ENCODE measurements at regions not wholly inside any gene's neighbourhood (a gene's known extent, or its start where the extent isn't known, plus 50 kb on each side); places are given as distances from the start of the nearest gene placed in this dataset.

DNA sequence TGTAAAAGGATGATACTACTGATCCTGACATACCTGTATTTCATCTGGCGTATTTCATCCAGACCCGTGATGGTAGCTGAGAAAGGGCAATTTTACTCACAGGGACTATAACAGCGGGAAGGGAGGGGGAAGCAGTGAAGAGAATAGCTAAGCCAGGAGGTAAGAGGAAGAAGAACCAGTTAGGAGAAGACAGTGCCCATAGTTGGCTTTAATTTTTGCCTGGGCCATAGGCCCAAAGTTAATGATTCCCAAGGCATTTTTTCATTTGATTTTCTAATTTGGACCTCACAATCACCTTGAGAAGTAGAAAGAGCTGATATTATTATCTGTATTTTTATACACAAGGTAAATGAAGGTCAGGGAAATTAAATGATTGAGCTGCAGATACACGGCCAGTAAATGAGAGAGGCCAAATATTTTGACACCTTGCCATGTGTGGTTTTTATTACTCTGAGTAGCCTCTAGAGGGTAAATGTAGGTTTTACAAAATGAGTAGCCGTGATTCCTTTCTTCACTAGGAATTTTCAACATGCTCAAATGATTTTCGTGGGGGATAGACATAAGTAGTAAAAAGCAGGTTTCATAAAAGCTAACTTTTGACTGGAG lies 382.2 kb downstream of the FUT8 start:
- no peak for DNase-seq

DNA sequence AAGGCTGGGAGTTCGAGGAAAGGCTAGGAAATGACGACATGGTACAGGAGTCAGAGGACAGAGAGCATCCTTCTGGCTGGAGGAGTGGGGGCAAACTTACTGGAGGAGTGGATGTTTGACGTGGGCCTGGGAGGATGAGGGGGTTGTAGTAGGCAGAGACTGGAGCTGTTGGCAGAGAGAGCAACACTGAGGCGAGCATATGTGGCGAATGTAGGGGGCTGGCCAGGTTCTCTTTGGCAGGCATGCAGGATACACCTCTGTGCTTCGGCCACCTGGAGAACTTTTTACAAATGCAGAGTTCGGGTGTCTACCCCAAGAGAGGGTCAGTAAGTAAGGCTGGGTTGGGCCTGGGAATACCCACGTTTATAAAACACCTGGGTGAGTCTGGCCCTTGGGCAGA lies 385.7 kb downstream of the FUT8 start:
- DNase-seq = no peak

DNA sequence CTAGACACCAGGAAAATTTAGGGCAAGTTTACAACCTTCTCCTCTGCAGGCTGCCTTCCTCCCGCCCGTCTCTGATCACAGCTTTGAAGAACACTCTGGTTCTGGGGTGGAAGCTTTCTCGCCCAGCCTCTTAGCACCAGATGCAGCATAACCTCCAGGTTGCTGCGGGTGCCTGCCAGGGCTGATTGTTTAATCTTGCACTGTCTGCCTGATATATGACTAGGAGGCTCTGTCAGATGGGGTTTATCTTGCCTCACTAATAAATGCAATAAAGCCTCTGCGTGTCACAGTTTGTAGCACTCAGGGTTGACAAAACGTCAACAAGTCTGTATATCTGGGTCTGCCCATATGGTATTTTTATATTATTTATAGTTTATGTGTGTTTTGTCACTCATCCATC lies 388.2 kb downstream of the FUT8 start:
- no peak for DNase-seq

DNA sequence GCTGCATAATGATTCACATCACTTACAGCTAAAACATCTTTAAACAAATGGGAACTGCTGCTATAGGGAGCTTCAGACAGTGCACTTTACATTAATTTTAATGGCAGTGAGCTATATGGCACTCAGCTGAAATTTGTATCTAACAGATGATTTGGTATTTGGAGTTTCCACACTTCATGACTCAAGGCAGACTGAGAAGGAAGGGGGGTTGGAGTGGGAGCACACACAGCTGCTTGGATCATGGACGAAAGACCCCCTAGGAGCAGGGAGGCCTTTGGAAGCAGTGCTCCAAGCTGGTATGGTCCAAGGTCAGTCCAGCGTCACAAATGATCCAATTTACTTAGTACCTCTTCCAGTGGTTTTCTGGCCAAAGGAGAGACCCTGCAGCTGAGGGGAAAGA lies 389.7 kb downstream of the FUT8 start:
- no peak for DNase-seq

DNA sequence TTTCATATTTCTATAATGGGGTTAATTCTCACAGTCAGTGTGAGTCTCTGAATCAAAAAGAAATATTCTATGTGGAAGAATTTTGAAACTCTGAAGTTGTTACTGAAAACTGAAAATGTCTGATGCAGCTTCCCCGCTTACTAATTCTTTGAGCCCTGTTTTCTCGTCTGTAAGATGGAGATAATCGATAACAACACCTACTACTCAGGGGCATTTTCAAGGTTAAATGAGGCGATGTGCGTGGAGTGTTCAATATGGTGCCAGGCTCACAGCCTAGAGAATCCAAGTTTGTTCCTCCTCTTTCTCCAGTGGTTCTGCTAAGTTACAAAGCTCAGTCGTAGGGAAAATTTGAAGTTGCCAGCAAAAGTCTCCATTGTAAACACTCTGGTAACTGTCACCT lies 391.4 kb downstream of the FUT8 start:
- no peak for DNase-seq

DNA sequence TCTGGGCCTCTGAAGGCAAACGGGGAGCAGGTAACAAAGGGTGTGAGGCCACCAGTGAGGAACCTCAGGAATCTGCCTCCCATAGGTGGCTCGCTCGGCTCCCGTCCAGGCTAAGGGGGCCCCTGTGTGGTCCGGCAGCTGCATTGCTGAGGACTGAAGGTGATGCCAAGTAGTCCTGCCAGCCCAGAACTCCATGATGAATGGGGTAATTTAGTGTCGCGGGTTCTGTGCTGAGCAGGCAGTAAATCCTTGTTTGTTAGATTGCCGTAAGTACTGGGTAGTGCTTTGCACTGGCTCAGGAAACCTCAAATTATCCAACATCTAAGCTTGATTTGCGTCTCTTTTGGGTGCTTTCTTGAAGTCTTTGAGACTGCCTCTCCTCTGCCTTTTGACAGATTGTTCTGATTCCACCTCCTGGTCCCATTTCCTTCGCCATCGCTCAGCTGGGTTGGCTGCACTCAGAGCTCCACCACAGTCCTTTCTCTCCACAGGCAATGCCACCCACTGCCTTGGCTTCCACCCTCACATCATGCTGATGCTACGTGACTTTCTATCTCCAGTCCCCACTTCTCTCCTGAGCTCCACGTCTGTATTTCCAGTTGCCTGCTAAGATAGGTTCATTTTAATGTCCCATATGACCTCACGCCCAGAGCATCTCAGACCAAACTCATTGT lies 392.0 kb downstream of the FUT8 start:
- DNase-seq = no peak

DNA sequence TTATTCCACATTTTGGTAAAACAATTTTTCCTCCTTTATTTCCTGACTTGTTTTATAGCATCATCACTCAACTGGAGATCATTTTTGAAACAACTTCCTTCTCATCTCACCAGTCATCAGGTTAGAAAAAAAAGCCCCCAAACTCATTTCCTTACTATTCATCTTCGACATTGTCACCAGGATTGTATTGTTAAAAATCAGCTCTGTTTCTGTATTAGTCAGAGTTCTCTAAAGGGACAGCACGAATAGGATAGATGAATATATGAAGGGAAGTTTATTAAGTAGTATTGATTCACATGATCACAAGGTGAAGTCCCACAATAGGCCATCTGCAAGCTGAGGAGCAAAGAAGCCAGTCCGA lies 392.6 kb downstream of the FUT8 start:
- no peak for DNase-seq

DNA sequence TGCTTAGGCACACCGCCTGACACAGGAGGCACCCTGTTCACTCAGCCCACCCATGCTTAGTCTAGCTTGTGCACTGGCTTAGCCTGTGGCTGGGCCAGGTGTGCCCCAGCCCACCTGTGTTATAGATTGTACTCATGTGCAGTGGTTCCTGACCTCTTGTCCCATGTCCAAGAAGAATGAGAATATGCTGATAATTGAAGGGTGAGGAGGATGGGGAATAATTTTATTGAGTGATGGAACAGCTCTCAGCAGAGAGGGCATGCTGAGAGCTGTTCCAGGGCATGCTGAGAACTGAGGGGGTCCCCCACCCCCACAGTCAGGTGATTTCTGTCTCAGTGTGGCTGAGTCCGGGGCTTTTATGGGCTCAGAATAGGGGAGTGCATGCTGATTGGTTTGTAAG lies 395.9 kb downstream of the FUT8 start:
- no peak for DNase-seq

DNA sequence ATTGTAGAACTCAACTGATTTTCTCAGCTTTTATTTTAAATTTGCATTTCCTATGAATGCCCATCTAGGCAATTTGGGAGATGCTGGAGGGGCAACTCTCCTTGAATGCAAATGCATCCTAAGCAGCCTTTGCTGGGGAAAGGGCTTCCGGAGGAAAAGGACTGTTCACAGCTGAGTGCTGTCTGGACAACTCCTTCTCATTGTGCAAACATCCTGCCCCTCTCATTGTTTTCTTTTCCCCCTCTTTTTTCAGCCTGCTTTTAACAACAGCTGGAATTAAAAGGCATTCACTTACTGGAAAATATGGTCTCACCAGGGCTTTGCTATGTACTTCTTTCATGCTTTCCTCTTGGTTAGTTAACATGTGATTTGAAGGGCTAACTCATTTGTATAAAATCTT lies 397.8 kb downstream of the FUT8 start:
- DNase-seq = no peak

DNA sequence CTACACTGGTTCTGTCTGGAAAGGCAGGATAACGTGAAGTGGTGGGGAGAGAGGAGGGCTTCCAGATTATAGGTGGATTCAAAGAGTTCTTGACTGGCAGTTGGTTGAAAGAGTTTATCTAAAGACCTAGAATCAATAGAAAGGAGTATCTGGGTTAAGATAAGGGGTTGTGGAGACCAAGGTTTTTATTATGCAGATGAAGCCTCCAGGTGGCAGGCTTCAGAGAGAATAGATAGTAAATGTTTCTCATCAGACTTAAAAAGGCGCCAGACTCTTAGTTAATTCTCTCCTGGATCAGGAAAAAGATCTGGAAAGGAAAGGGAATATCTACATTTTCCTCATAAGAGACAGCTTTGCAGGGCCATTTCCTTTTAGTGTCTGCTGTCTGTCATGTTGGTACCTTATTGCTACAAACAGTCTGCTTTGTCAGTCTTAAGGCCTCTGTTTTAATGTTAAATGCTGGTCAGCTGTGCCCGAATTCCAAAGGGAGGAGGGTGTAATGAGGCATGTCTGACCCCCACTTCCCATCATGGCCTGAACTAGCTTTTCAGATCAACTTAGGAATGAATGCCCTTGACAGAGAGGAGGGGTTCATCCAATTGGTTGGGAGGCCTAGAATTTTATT lies 401.3 kb downstream of the FUT8 start:
- DNase-seq = no peak

DNA sequence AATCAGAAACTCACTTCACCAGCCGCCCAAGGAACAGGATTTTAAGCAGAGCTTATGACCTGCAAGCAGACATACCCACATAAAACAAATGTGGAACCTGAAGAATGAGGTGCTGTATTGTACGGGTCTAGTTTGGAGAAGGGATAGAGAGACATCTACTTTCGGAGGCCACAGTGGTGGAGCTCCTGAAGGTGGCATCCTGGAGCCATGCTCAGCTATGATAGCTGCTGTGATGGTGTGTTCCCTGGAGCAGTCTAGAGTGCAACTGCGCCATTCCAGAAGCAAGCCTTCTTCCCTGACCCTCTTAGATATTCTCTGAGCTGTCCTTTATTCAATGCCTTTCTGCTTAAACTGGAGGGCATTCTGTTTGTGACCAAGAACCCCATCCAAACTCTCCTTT lies 402.6 kb downstream of the FUT8 start:
- DNase-seq = no peak

DNA sequence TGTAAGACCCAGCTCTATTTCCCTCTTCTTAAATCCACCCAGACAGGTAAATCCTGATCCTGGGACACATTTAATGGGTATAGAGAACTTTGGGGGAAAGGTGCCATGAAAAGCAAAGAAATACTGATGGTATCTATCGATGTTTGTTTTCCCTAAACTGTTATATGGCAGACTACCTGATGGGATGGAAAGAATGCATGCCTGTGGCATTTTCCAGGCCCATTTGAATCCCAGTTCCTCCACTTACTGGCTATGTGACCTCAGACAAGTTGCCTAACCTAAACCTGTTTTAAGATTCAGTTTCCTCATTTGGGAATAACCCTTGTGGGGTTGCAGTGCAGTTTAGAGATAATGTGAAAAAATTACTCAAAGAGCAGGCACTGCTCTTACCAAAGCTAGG lies 404.5 kb downstream of the FUT8 start:
- no peak for DNase-seq

DNA sequence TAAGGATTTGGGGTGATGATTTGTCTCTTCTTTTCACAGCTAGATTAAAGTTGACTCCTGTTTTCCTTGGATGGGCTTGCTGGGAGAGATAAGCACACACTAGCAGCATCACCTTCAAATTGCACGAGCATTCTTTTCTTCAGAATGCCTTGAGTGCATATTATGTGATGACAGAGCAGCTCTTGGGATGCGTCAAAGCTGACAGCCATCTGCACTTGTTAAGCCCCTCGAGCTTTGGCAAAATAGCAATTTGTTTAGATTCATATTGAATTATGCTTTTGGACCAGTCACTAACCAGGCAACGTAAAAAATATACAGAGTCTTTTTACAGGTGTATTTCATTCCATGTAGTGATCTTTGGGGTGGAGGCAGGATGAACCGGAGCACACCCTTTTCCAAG lies 407.0 kb downstream of the FUT8 start:
- DNase-seq = no peak

DNA sequence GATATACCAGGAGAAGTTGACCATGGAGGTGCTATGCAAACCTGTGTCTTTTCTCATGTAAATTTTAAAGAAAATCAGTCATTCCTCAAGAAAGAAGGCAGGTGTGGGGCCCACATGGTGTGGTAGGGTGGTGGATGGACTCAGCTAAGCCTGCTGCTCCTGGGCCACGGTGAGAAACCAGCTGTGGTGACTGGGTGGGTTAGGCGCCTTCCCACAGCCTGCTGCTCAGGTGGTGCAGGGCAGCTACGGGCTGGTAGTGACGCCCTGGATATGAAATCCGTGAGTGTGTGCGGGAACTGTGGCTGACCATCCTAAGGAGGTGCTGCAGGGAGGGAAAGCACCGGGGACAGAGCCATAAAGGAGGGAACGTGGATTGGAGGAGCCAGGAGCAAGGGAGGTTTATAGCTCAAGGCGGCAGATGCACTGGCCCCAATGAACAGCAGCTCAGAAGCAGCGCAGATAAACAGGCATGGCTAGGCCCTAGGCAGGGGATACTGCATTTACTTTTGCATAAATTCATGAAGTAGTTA lies 408.8 kb downstream of the FUT8 start:
- no peak for DNase-seq

DNA sequence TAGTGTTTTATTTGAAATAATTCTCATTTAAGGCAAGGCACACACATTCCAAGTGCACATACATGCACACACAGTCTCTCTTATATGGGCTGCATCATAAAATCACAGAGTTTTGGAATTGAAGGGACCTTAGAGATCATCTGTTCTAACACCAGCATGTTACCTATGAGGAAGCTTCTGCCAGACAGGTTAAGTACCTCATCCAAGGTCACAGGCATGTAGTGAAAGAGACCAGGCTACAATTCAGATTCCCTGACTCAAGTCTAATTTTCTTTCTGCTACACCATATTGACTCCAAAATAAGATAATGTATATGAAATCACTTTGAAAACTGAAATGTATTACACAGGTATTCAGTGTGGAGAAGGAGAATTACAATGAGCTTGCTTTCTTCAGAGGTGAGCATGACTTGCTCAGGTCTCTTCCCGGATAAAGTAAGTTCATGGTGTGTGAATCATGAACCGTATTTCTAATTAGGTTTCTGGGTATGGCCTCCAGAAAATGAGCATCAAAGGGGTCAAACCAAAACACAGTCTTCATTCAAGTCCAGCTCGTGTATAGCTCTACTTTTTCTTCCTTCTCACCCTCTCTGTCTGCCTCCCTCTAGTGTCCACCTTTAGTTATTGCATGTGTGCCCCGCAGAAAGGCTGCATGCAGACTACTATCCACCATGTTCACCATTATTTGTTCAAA lies 411.9 kb downstream of the FUT8 start:
- DNase-seq = peak; percentile 63

DNA sequence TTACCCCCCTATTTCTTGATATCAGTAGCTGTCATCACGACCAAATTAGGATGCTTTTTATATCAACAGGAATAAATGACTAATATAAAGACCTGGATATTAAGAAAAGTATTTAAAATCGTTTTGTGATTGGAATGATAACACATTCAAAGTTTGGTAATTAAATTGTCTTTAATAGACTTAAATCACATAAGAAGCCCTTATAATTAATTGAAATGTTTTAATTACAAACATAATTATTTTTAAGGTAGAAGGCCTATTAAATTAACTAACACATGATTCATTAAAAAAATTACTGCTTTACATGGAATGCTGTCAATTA lies 412.4 kb downstream of the FUT8 start:
- DNase-seq = no peak

DNA sequence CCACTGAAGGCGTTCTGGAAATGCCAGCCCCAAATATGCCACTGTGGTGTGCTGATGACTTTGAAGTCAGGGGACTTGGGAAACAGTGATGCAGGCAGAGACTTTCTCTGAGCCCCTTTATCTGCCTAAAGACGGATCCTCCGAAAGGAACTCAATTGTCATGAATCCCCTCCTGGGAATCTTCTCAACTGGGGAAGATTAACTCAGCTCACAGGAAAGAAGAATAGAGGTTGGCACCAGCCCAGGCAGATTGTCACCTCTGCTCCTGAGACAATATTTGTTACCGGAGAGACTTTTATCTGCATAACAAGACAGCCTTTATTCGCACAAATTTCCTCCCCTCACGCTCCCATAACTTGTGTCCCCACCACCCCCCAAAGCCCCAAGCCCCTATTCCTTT lies 414.4 kb downstream of the FUT8 start:
- no peak for DNase-seq

DNA sequence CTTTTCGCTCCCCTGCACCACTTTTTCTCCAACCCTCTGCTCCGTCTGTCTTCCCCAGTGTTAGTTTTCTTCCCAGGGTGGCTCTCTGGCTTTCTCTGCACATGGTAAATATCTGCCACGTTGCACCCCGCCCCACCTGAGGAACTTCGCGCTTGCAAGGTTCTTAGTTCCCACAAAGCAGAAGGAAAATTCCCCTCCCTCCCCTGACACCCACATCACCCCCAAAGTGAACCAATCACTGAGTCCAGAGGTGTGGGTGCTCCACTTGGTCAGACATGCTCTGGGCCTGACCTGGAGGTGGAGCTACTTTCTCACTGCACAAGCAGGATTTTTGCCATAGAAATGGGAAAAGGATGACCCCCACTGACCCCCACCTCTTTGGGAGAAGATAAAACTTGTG lies 415.0 kb downstream of the FUT8 start:
- DNase-seq = no peak

DNA sequence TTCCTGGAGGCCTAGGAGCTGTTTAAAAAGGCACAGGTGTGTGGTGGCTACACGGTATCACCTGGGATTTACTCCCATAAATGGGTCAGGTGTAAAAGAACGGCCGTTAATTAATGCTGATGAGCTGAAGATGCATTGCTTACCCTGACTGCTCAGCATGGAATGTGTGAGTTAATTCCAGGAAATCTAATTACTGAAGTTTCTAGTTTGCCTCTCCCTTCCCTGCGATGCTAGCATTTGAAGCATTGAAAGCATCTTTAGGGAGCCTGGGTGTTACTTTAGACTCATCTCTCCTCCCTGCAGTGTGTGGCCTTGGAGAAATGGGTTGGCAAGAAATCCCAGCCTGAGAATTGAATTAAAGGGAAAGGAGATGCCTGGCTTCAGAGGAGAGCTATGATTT lies 415.9 kb downstream of the FUT8 start:
- no peak for DNase-seq

DNA sequence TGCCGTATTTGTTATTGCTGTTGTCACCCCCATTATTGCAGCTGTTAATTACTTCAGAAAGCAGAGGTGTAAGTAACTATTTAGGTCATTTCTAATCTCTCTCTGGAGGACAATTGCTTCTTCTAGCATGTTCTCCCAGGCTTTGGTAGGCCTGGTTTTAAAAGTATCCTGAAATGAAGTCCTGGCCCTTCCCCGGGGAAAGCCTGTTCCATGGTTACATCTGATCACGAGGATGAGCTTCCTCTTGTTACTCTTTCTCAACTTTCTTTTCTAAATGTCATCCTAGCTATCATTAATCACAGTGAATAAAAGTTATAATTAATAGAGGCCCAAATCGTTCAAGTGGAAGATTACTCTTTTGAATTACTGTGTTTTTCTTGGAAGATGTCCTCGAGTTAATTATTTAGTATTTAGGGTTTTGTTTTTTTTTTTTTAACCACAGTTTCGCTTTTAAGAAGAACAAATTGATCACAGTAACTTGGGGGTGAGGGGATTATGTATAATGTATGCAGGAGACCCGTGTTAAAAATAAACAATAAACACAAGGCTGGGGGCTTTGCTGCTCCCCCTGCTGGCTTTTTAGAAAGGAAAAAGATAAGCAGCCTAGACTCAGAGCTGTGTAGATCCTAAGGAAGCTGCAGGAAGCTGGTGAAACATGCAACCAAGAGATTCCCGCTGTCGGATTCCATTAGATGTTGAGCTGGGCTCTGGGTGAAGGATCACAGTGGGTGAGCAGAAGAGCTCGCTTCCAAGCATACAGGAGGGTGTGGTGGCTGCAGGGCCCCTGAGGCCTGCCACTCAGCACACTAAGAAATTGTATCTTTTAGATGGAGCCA lies 420.1 kb downstream of the FUT8 start:
- no peak for DNase-seq

DNA sequence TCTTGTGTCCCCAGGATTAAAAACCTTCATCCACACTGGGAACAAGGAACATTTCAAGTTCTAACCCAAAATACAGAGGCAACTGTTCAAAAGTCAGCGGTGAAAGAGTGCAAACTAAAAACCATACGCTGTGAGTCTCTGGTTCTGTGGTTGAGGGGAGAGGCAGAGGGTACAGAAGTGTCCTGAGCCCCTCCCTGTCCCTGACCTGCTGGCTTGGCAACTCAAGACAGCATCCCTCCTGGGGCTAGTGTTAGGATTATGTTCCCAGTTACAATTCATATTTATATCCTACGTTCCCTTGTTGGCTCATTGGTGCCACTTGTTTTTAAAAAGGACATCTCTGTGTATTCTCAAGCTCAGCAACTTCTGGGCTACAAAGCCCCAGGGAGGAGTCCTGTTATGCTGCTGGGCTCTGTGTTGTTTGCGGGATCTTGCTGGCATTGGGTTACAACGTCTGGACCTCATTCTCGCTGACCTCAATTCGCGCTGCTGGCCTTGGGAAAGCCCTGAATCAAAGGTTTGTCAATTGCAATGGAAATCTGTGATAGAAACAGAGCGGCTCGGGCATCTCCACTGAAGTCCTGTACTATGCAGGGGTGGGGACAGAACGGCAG lies 420.8 kb downstream of the FUT8 start:
- DNase-seq = no peak

DNA sequence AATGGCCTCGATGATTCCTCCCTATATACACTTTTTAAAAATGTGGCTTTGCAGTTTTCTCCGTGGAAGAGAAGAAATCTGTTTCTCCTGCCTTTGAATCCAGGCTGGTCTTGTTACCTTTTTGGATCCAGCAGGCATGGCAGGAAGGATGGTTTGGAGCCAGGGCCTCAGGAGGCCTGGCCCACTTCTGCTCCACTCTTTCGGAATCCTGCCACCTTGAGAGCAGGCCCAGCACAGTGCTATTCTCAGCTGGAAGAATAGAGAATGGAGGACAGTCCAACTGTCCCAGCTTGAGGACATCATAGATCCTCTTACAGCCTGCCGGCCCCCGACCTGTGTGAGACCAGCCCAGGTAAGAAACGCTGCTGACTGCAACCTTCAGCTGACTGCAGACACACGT lies 421.5 kb downstream of the FUT8 start:
- DNase-seq = no peak

DNA sequence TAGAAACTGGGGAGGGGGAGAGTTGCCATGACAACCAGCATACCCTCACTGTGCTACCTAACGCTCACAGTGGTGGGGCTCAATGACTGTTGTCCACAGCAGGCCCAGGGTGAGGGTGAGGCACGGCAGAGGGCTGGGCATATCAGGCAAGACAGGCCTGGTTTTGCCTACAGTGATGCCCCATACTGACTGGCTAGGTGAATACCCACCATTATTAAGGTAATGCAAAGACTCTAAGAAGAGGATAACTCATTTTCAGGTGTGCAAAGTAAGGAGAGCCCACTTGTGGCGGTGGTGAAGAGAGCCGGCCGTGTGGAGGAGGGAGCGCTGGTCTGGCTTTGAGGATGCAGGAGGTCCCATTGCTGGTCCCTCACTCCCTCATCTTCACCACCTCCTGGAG lies 422.3 kb downstream of the FUT8 start:
- DNase-seq = no peak
